Stimulated activated CD8-positive, alpha-beta memory T cell treated with anti-CD3 and anti-CD28 coated beads, Interleukin-4, amount 100 ng/mL, for 48 hours (primary cell): ENCODE measurements at regions not wholly inside any gene's neighbourhood (a gene's known extent, or its start where the extent isn't known, plus 50 kb on each side); places are given as distances from the start of the nearest gene placed in this dataset.

ENCODE experiments used
- DNase-seq: peaks from one replicate; pipeline ENCODE4 v3.0.0-alpha.2; 2020

GRCh38 chr1:163406772-163407171 is 85.0 kb downstream of the NUF2 start:
- no peak for DNase-seq

DNA sequence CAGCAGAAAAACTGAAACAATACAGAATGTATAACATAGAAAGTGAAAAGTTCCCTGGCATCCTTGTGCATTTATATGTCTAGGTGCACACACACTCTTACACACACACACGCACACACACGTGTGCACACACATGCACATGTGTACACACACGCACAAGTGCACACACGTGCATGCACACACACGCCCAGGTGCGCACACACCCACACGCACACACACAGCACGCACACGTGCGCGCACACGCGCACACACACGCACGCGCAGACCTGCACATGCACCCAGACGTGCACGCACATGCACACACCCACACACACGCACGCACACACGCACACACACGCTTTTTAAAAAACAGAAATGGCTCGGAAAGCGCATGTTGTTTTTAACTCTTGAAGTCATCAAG is 86.5 kb downstream of the NUF2 start:
- no peak for DNase-seq

DNA sequence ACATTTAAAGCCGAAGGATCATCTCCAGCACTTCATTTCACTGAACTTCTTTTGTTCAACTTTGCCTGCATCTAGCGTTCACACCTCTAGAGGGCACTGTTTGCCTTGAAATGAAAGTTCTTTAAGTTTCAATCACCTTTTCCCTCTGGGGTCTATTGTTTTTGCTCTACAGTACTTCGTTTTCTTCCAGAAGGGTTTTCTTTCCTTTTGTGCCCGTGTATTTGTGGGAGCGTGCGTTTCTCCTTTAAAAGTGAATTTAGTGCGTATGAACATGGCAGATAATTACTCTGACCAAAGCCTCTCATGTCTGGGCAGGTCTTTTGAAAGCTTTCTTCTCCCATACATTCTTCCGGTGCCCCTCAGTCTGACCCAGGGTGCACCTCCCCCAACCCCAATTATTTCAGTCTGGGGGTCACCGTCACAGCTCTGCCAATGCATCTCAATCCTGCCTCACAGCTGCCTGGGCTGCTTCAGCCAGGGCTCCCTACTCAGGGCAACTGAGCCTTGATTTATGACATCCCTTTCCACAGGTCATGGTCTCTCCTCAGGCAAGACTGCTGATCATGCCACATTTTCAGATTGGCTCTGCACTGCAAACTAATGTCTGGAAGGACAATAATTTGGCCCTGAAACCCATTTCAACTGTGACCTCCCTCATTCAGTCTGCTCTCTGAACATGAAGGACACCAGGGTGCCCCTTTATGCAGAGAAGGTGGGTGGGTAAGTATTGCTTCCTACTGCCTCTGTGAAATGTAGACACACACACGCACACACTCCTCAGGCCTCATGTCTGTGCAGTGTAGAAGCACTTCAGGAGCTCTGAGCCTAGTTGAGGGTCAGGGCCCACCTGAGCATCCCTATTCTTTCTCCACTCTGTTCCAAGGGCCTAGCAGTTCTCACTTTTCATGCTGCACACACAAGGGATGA is 88.6 kb downstream of the NUF2 start:
- DNase-seq: peak; percentile 62

DNA sequence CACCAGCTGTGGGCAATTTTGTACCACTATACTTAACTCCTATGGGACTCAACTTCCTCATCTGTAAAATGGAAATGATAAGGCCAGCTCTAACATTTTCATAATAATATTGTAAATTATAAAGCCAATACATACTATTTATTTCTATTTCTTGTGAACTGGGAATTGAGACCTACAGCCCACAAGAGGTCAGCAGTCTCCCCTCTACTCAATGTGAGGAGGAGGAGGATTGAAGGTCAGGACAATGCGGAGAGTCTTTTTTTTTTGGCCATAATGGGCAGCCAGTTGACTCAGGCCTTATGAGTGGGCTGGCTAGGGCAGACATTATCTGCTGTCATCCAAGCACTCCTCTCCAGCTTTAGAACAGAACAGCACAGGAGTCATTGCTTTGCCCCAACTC is 90.5 kb downstream of the NUF2 start:
- no peak for DNase-seq

DNA sequence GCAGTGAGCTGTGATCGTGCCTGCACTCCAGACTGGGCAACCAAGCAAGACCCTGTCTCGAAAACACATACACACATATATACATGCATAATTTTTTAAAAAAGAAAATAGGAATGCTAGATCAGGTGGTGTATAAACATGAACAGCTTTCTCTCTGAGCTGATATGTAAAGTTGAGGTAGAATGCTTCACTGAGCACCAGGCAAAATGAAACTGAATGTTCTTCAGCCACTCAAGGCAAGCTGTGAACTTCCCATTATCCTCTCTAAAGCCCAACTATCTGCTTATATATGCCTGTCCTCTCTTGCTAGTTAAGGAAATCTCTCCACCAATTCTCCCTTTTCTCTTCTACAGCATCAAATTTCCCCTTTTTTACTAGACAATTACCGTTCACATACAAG is 93.0 kb downstream of the NUF2 start:
- no peak for DNase-seq

DNA sequence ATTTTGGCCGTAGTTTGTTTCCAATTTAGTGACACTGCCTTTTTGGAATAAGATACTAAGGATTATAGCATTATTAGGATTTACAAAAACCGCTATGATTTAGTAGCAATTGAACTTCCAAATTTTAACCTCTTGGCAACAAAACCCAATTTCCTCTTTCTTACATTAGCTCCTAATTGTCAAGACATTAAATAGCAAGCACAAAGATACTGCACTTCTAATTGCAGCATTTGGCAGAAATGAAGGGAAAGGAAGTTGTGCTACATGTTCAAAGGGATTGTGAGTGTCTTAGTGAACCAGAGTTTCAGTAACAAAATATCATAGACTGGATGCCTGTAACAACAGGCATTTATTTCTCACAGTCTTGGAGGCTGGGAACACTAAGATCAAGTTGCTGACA is 99.9 kb downstream of the NUF2 start:
- no peak for DNase-seq

- no peak for DNase-seq
These were observed 101.1 kb downstream of the NUF2 start for GRCh38 chr1:163422738-163423404.

DNA sequence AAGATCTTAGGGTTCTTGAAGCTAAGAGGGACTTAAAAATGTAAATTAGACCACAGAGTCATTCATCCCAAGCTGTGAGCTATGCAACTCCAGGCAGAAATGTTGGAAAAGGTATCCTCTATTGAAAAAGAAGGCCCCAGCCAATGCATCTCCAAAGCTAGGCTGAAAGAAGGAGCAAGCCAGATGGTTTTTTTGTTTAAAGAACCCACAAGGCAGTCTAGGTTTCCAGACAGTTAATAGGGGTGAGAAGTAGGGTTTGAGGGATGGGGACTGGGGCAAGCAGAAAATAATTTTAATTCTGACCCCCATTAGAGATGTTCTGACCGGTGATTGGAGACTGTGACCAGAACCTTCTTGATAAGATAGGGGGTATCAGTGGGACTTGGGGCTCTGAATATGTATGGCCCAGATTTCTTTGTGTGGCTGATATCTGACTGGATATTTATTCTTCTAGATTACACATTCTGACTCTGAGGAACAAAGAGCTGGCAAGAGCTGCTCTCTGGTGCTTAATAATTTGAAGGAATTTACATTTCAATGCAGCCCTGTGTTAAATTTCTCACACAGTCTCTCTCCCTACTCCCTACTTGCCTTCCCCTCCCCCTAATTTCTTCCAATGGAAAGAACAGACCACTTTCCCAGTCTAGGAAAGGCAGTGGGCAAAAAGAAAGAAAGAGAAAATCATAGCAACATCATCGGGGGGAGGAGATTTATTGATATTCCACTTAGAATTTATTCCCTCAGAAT is 104.9 kb downstream of the NUF2 start:
- no peak for DNase-seq

GRCh38 chr1:163427279-163427678 is 105.5 kb downstream of the NUF2 start:
- DNase-seq: no peak

DNA sequence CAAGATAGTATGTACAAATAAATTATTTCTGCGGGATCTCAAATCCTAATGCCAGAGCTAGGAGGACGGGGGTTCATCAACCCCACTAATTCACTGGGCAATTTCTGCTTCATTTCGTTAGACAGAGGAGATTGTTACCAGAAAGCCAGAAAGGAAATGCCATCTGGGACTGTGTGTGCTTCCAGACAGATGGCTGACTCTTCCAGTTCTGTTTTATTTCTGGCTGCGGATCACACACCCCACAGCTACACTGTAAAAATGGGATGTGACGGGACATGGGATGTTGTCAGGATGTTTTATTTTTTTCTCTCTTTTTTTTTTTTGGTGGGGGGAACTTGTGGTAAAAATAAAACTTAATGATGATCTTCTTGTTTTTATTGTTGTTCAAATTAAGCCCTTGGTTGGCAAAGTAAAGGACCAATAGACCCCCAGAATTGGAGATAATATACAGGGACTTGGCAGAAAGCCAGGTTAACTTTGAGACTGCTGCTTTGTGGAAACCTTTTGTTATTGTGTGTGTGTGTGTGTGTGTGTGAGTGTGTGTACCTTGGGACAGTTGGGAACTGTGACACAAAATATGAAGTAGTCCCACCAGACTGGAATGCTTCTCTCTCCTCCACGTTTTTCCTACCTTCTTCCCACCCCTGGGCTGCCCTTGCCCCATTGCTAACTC is 114.5 kb downstream of the NUF2 start:
- DNase-seq: no peak

GRCh38 chr1:163439471-163439870 is 117.7 kb downstream of the NUF2 start:
- no peak for DNase-seq

- no peak for DNase-seq
These were observed 118.3 kb downstream of the NUF2 start for GRCh38 chr1:163440090-163440489.

DNA sequence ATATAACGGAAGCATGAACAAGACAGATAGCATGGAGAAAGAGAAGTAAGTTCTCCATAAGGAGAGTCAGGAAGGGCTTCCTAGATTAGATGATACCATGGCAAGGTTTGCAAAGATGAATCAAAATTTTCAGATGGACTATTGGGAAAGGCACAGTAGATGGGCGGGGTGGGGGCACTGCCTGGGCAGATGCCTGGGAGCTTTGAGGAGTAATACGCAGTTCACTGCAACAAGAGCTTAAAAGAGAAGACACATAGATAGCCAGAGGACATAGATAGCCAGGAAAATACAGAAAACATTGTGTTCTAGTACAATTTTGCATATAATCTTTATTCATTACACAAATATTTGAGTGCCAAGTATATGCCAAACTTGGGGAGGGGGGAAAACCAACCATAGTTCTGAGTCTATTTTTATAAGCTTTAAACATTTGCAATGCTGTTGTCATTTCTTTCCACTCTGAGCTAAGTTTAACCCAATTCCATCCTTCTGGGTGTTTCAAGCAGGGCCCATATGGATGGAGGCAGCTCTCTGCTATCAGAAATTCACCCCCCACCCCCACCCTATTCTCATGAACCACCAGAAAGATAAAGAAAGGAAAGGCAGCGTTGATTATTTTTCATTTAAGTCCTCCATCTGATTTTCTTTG is 120.6 kb downstream of the NUF2 start:
- no peak for DNase-seq

DNA sequence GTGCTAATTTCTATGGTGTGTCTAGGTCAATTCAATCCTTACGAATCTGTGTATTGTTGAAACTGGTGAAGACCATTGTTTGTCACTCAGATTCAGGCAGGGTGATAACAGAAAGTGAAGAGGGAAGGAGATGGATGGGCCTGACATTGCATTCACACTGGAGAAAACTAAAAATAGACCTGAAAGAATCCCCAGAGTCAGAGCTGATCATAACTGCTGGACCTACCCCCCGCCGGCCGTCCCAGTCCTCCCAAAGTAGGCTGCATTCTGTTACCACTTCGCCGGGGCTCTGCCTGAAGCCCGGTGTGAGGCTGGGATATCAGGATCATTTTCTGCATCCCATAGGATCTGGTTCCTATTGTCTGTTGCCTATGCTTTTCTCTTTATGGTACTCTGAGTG is 121.1 kb downstream of the NUF2 start:
- DNase-seq: no peak

DNA sequence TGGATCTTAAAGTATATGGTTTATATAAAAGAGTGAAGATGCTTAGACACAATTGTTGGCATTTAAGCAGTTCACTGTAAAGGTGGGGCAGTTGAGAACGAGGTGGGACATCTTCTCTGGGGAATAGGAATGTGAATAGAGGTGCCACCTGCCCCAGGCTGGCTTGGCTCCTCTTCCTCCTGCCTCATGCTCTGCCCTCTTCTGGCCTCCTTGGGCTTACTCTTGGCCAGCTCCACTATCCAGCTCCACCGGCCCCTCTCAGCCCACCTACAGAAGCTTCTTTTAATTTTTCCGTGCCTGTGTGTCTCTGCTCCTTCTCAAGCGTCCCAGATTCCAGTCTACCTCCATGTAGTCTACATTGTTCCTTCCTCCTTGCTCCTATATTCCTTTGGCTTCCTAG is 122.1 kb downstream of the NUF2 start:
- no peak for DNase-seq

- no peak for DNase-seq
These were observed 122.9 kb downstream of the NUF2 start for GRCh38 chr1:163444665-163445064.

DNA sequence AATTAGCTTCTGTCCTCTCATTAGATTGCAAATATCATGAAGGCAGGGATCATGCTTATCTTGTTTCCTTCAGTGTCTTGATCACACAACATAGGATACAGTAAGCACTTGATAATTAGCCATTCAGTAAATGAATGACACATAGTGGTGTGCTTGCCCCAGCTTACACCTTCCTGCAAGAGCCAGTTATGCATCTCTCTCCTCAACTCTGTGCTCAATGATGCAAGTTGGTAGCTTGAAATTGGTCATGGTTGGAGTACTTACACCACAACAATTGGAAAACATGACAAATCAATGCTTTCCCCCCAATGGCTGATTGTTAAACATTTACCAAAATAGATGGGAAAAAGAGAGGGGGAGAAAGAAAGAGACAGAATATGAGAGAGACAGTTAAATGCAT is 129.2 kb downstream of the NUF2 start:
- no peak for DNase-seq

- DNase-seq: no peak
These were observed 137.8 kb downstream of the NUF2 start for GRCh38 chr1:163459539-163459938.

DNA sequence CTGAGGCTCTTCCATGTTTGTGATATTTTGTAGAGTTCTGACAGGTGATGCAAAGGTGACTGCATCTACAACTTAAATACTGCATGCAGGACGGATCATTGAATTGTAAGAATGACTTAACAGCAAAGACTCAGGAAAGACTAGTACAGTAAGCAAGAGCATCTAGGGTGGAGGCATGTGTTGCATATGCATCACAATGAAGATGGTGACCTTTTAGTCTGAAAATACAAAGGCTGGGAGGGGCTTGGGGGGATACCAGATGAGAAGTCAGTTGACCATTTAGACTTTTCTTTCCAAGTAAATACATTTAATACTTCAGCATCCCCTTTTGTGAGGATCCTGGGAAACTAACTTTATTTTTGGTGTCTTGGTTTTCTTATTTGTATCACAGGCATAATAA is 145.5 kb downstream of the NUF2 start:
- no peak for DNase-seq

DNA sequence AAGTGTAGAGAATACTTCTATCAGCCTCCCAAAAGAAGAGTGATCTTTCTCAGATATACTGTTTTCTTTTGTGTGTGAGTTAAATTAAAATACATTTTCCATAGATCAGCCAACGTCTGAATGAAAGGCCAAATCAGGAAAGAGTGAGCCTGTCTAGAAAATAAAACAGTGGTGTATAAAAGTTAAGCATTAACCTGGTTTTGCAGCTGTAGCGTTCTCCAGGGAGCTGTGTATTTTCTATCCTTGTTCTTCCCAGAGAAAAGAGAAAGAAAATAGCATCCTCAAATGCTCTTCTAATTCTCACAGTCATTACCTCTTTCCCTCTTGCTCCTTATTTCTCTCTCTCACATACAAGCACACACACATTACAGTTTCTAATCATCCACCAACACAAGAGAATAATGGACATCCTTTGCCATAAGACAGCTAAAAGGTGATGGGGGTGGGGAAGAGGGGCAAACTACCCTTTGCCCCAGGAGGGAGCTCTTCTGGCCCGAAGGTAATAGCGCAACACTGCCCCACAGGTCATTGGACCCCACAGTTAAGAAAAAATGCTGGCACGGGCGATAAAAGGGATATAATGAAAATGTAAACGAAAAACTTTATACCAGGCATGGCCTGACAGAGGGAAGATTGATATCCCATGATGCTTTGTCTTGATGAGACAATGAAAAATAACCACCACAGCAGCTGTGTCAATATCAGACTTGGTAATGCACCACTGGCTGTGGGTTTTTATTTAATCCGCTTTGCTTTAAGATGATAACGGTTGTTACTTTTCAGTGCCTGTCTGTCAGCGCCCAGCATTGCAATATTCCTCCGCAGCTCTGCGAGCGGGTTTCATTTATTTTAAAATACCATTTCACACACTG is 150.3 kb downstream of the NUF2 start:
- DNase-seq: no peak

DNA sequence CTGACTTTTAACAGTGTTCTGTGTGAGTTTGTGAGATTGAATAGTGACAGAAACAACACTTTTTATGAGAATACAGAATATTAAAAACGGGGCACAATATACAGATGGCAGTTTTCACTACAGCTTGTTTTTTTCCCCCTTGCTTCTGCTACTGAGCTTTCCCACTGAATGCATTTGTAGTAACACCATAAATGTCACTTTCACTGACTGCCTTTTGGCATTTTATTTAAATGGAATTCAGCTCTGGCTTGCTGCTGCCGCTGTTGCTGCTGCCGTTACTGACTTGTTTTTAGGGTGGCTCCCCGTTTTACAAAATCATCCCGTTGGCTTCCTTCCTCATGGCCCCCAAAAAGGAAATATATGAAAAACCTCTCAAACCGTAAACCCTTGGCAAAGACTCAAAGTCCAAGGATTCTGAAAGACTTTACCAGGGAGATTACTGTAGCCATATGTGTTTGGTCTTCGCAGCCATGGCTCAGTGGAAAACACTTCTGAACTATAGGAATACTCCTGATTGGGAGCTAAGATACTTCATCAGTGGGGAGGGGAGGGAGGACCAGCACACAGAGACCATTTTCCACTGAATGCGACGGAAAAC is 151.0 kb downstream of the NUF2 start:
- DNase-seq: no peak
